HG03039 (cell line): ENCODE measurements at regions not wholly inside any gene's neighbourhood (a gene's known extent, or its start where the extent isn't known, plus 50 kb on each side); places are given as distances from the start of the nearest gene placed in this dataset.
"Not testable (repeated sequence)": the region's sequence is repeated elsewhere in the genome, so short reads cannot be mapped to it uniquely, and the experiment has no call there.

Experiments
- ATAC-seq: cut with Tn5 transposase; IDR thresholded peaks from one replicate; pipeline ENCODE4 v1.9.1; 2021; ENCODE audit warnings: mild to moderate bottlenecking, moderate library complexity; ENCODE audit not compliant: unreplicated experiment

- ATAC-seq, result no peak
Measured at GRCh38 chr4:59583845-59584568, 1616.1 kb upstream of the ADGRL3 start.

- ATAC-seq, result no peak
Measured at GRCh38 chr4:59597536-59598329, 1602.4 kb upstream of the ADGRL3 start.

GRCh38 chr4:59598330-59598618 is 1601.9 kb upstream of the ADGRL3 start:
- ATAC-seq, result no peak

GRCh38 chr4:59608466-59608865 is 1591.7 kb upstream of the ADGRL3 start:
- no peak for ATAC-seq

GRCh38 chr4:59612235-59612634 is 1587.9 kb upstream of the ADGRL3 start:
- no peak for ATAC-seq

GRCh38 chr4:59615316-59615715 is 1584.8 kb upstream of the ADGRL3 start:
- ATAC-seq, result no peak

GRCh38 chr4:59629348-59629747 is 1570.8 kb upstream of the ADGRL3 start:
- no peak for ATAC-seq

- ATAC-seq, result no peak
Measured at GRCh38 chr4:59630235-59630634, 1569.9 kb upstream of the ADGRL3 start.

GRCh38 chr4:59630922-59631321 is 1569.2 kb upstream of the ADGRL3 start:
- ATAC-seq, result no peak

- ATAC-seq, result no peak
Measured at GRCh38 chr4:59637596-59637995, 1562.5 kb upstream of the ADGRL3 start.

GRCh38 chr4:59643682-59644081 is 1556.4 kb upstream of the ADGRL3 start:
- ATAC-seq, result no peak

- no peak for ATAC-seq
Measured at GRCh38 chr4:59644765-59645164, 1555.4 kb upstream of the ADGRL3 start.

GRCh38 chr4:59646082-59646481 is 1554.0 kb upstream of the ADGRL3 start:
- ATAC-seq, result no peak

- no peak for ATAC-seq
Measured at GRCh38 chr4:59647011-59647410, 1553.1 kb upstream of the ADGRL3 start.

GRCh38 chr4:59647500-59647899 is 1552.6 kb upstream of the ADGRL3 start:
- no peak for ATAC-seq

GRCh38 chr4:59650861-59651260 is 1549.3 kb upstream of the ADGRL3 start:
- ATAC-seq, result no peak

GRCh38 chr4:59655996-59656395 is 1544.1 kb upstream of the ADGRL3 start:
- ATAC-seq, result no peak

GRCh38 chr4:59664771-59665170 is 1535.4 kb upstream of the ADGRL3 start:
- no peak for ATAC-seq

- no peak for ATAC-seq
Measured at GRCh38 chr4:59666645-59667044, 1533.5 kb upstream of the ADGRL3 start.

- ATAC-seq, result no peak
Measured at GRCh38 chr4:59671037-59671436, 1529.1 kb upstream of the ADGRL3 start.

GRCh38 chr4:59676389-59676788 is 1523.7 kb upstream of the ADGRL3 start:
- ATAC-seq, result no peak

GRCh38 chr4:59676992-59677391 is 1523.1 kb upstream of the ADGRL3 start:
- ATAC-seq, result not testable (repeated sequence)

GRCh38 chr4:59685626-59686025 is 1514.5 kb upstream of the ADGRL3 start:
- no peak for ATAC-seq
